HCT116 (cell line): ENCODE measurements at regions not wholly inside any gene's neighbourhood (a gene's known extent, or its start where the extent isn't known, plus 50 kb on each side); places are given as distances from the start of the nearest gene placed in this dataset.

Experiments
- ATAC-seq: fragments of 200-7000 bp; cut with Tn5 transposase; 2 replicates; pipeline ENCODE4 v1.9.1; 2020; ENCODE audit warnings: mild to moderate bottlenecking, moderate library complexity
- BruUV-seq: library from RNA; stranded (reverse); fragments of 400-500 nt; replicated peaks from 2 replicates; lab custom pipeline; 2021; lab: Mats Ljungman, UMichigan
- CTCF ChIA-PET: fragments of 300-600 bp; sonication (Branson Sonifier 250); formaldehyde crosslinking; loops from one replicate; lab custom pipeline; 2021; ENCODE audit warnings: antibody characterized with exemption; lab: Charles Lee
- POLR2A ChIA-PET: fragments of 300-600, 350-600 bp; sonication (Branson Sonifier 250); formaldehyde crosslinking; loops from one replicate; lab custom pipeline; 2021; ENCODE audit warnings: antibody characterized with exemption; lab: Charles Lee
- RAD21 ChIA-PET, 2 experiments: fragments of 300-600 bp; sonication (Branson Sonifier 250); formaldehyde crosslinking; loops; one replicate each; lab custom pipeline; 2023; ENCODE audit warnings: low total read pairs in 2 of 2; ENCODE audit not compliant: uncharacterized antibody in 2 of 2, unreplicated experiment in 2 of 2, low non-redundant PET in 1 of 2; lab: Charles Lee
- DNase-seq: peaks from one replicate; pipeline ENCODE4 v3.0.0-alpha.2; 2010; ENCODE audit warnings: low read depth, low spot score
- H2AFZ ChIP-seq: fragments of 200-600 bp; shearing (Covaris generic), sonication (generic); 2 replicates; pipeline ENCODE4 v1.6.1; 2017; ENCODE audit warnings: low read depth, mixed run types, mixed read lengths, antibody characterized with exemption, low read length; ENCODE audit not compliant: poor library complexity, severe bottlenecking
- H3K27ac ChIP-seq: 2 replicates; pipeline ENCODE4 v1.5.1; 2012; ENCODE audit warnings: low read depth, low read length
- H3K27me3 ChIP-seq: fragments of 200-600 bp; sonication (generic); 2 replicates; pipeline ENCODE4 v1.6.1; 2016; ENCODE audit warnings: mixed run types, low read length, mixed read lengths; ENCODE audit not compliant: insufficient read depth
- H3K36me3 ChIP-seq, 2 experiments: fragments of 200-500 bp in 1 of 2; fragments of 200-600 bp in 1 of 2; sonication (Bioruptor generic) in 1 of 2; sonication (generic) in 1 of 2; 2 replicates each; pipeline versions ENCODE4 v1.5.1 to v1.6.1; 2014 to 2016; ENCODE audit warnings: low read length in 2 of 2, inconsistent platforms in 1 of 2, mixed read lengths in 1 of 2, mixed run types in 1 of 2; ENCODE audit not compliant: insufficient read depth in 2 of 2, control insufficient read depth in 1 of 2
- H3K4me1 ChIP-seq, 2 experiments: fragments of 200-600 bp in 1 of 2; sonication (generic) in 1 of 2; 2 replicates each; pipeline versions ENCODE4 v1.5.1 to v1.6.1; 2012 to 2017; ENCODE audit warnings: low read length in 2 of 2, inconsistent platforms in 1 of 2, mild to moderate bottlenecking in 1 of 2, mixed read lengths in 1 of 2, mixed run types in 1 of 2, moderate library complexity in 1 of 2; ENCODE audit not compliant: insufficient read depth in 2 of 2, control insufficient read depth in 1 of 2
- H3K4me2 ChIP-seq: fragments of 200-600 bp; sonication (generic); 2 replicates; pipeline ENCODE4 v1.6.1; 2017; ENCODE audit warnings: mixed run types, low read length, mixed read lengths
- H3K4me3 ChIP-seq, 2 experiments: fragments of 200-600 bp in 1 of 2; sonication (generic) in 1 of 2; replicated peaks in 1 of 2; 2 replicates each; pipeline ENCODE4 v1.5.1; 2011 to 2016; ENCODE audit warnings: low read length in 2 of 2, control low read depth in 1 of 2, low read depth in 1 of 2, mild to moderate bottlenecking in 1 of 2, mixed read lengths in 1 of 2, mixed run types in 1 of 2
- H3K79me2 ChIP-seq: fragments of 200-600 bp; sonication (generic); 2 replicates; pipeline ENCODE4 v1.6.1; 2017; ENCODE audit warnings: mild to moderate bottlenecking, mixed run types, low read length, moderate library complexity, mixed read lengths; ENCODE audit not compliant: insufficient read depth
- H3K9ac ChIP-seq: fragments of 200-600 bp; sonication (generic); 2 replicates; pipeline ENCODE4 v1.6.1; 2016; ENCODE audit warnings: low read length, mixed read lengths
- H3K9me2 ChIP-seq: fragments of 200-600 bp; sonication (generic), shearing (Covaris generic); 2 replicates; pipeline ENCODE4 v1.6.1; 2017; ENCODE audit warnings: mixed run types, mild to moderate bottlenecking, moderate library complexity; ENCODE audit not compliant: insufficient read depth
- H3K9me3 ChIP-seq, 2 experiments: fragments of 200-500 bp in 1 of 2; fragments of 200-600 bp in 1 of 2; sonication (Bioruptor generic) in 1 of 2; sonication (generic) in 1 of 2; 2 replicates each; pipeline ENCODE4 v1.6.1; 2014 to 2017; ENCODE audit warnings: low read length in 2 of 2, mixed read lengths in 2 of 2, inconsistent platforms in 1 of 2, low read depth in 1 of 2, mild to moderate bottlenecking in 1 of 2, mixed run types in 1 of 2, moderate library complexity in 1 of 2; ENCODE audit not compliant: control insufficient read depth in 1 of 2, insufficient read depth in 1 of 2
- H4K20me1 ChIP-seq: fragments of 200-600 bp; sonication (generic), shearing (Covaris generic); 2 replicates; pipeline ENCODE4 v1.6.1; 2017; ENCODE audit warnings: mixed run types, mild to moderate bottlenecking, moderate library complexity; ENCODE audit not compliant: insufficient read depth
- ATF3 ChIP-seq: IDR thresholded peaks from 2 replicates; pipeline ENCODE4 v1.6.1; 2012
- CEBPB ChIP-seq: IDR thresholded peaks from 2 replicates; pipeline ENCODE4 v1.6.1; 2012; ENCODE audit warnings: low read depth
- CTCF ChIP-seq, 3 experiments: fragments of 200-600 bp in 1 of 3; sonication (generic) in 1 of 3; IDR thresholded peaks in 2 of 3; conservative IDR thresholded peaks in 1 of 3; 2 replicates each; pipeline ENCODE4 v1.5.1; 2012 to 2017; ENCODE audit warnings: low read depth in 2 of 3, low read length in 2 of 3, antibody characterized with exemption in 1 of 3, borderline replicate concordance in 1 of 3, control low read depth in 1 of 3, mild to moderate bottlenecking in 1 of 3, mixed read lengths in 1 of 3, mixed run types in 1 of 3, moderate library complexity in 1 of 3; ENCODE audit not compliant: insufficient read depth in 1 of 3
- EGR1 ChIP-seq: IDR thresholded peaks from 2 replicates; pipeline ENCODE4 v1.6.1; 2012; ENCODE audit warnings: low read depth
- ELF1 ChIP-seq: IDR thresholded peaks from 2 replicates; pipeline ENCODE4 v1.6.1; 2012; ENCODE audit warnings: low read depth, borderline replicate concordance
- EZH2 ChIP-seq: fragments of 200-600 bp; sonication (generic); IDR thresholded peaks from 2 replicates; pipeline ENCODE4 v1.6.1; 2017; ENCODE audit warnings: antibody characterized with exemption, mixed run types
- EZH2phosphoT487 ChIP-seq: fragments of 200-600 bp; IDR thresholded peaks from 2 replicates; pipeline ENCODE4 v1.6.1; 2018; ENCODE audit warnings: antibody characterized with exemption, borderline replicate concordance
- FOSL1 ChIP-seq: IDR thresholded peaks from 2 replicates; pipeline ENCODE4 v1.6.1; 2012; ENCODE audit warnings: low read depth
- JUND ChIP-seq: IDR thresholded peaks from 2 replicates; pipeline ENCODE4 v1.6.1; 2012
- MAX ChIP-seq: IDR thresholded peaks from 2 replicates; pipeline ENCODE4 v1.6.1; 2012
- POLR2A ChIP-seq: IDR thresholded peaks from 2 replicates; pipeline ENCODE4 v1.7.0; 2011; ENCODE audit warnings: borderline replicate concordance; ENCODE audit not compliant: insufficient read depth, insufficient read length; ENCODE audit errors: extremely low read depth
- POLR2AphosphoS5 ChIP-seq: IDR thresholded peaks from 2 replicates; pipeline ENCODE4 v1.6.1; 2011; ENCODE audit warnings: mild to moderate bottlenecking, low read depth, low read length, moderate library complexity
- RAD21 ChIP-seq: IDR thresholded peaks from 2 replicates; pipeline ENCODE4 v1.6.1; 2012; ENCODE audit warnings: low read depth, mild to moderate bottlenecking
- SP1 ChIP-seq: IDR thresholded peaks from 2 replicates; pipeline ENCODE4 v1.6.1; 2012; ENCODE audit warnings: low read depth
- SRF ChIP-seq: IDR thresholded peaks from 2 replicates; pipeline ENCODE4 v1.6.1; 2012; ENCODE audit warnings: low read depth
- TCF7L2 ChIP-seq: IDR thresholded peaks from 2 replicates; pipeline ENCODE4 v1.7.0; 2011; ENCODE audit warnings: borderline replicate concordance, inconsistent platforms; ENCODE audit not compliant: insufficient read depth, insufficient read length; ENCODE audit errors: extremely low read depth
- YY1 ChIP-seq: IDR thresholded peaks from 2 replicates; pipeline ENCODE4 v1.6.1; 2011; ENCODE audit warnings: low read length, low read depth, moderate library complexity, mild to moderate bottlenecking; ENCODE audit not compliant: insufficient replicate concordance; ENCODE audit errors: extremely low read depth
- ZBTB33 ChIP-seq: IDR thresholded peaks from 2 replicates; pipeline ENCODE4 v1.6.1; 2011; ENCODE audit warnings: mild to moderate bottlenecking, low read length, moderate library complexity; ENCODE audit not compliant: insufficient replicate concordance; ENCODE audit errors: extremely low read depth
- ZFX ChIP-seq: fragments of 450-650 bp; IDR thresholded peaks from 2 replicates; pipeline ENCODE4 v1.6.1; 2017
- ZNF274 ChIP-seq: fragments of 200-500 bp; sonication (Bioruptor generic); IDR thresholded peaks from 2 replicates; pipeline ENCODE4 v1.6.1; 2014; ENCODE audit warnings: mild to moderate bottlenecking, low read depth, low read length, inconsistent platforms
- intact Hi-C: fragments of 100-400 bp; cut with micrococcal nuclease; formaldehyde crosslinking; loops from 2 replicates; pipeline ENCODE4 v1.10.0; 2022

- TF ChIP-seq FOSL1 (no peak), TCF7L2 (no peak), ATF3 (no peak), EZH2 (no peak), SRF (no peak), YY1 (no peak), EZH2phosphoT487 (no peak), ZNF274 (no peak), ZFX (no peak), CTCF (IDR thresholded peaks at IDR 0.05 in 2 of 3, conservative IDR thresholded peaks at IDR 0.05 in 1 of 3; ENCODE audit: borderline replicate concordance in 1 of 3, insufficient read depth in 1 of 3, low read depth in 2 of 3, low read length in 2 of 3) (no peak), EGR1 (no peak), POLR2AphosphoS5 (no peak), ELF1 (no peak), ZBTB33 (no peak), JUND (no peak), POLR2A (no peak), CEBPB (no peak), MAX (no peak), RAD21 (no peak), SP1 (no peak)
- BruUV-seq = TSS peak; percentile 80
- Histone ChIP-seq H3K9ac (peak overlapping the region; percentile 71), H3K9me3 (no peaks in the 10 kb centered on the region), H3K36me3 (peaks cover 0 to 14% of the 10 kb centered on the region in 2 experiments; a peak in 2 of 4 replicates), H3K4me3 (peak overlapping the region; percentile 23 to 27; a peak in 3 of 4 replicates), H3K27me3 (no peaks in the 10 kb centered on the region), H3K27ac (peak overlapping the region; percentile 99), H3K9me2 (no peaks in the 10 kb centered on the region), H3K4me1 (peaks cover 43 to 96% of the 10 kb centered on the region in 2 experiments), H2AFZ (no peak overlapping the region), H4K20me1 (no peaks in the 10 kb centered on the region), H3K79me2 (peaks cover 34% of the 10 kb centered on the region), H3K4me2 (peak overlapping the region; percentile 60)
- DNase-seq = no peak
- ATAC-seq = no peak
- ChIA-PET CTCF (no interaction called here), RAD21 (no interaction called here), POLR2A (interaction anchor here (0.9 kb wide), 1 partner anchor 251 kb away, joined by 3 read pairs; no protein-coding TSS in a partner anchor)
- intact Hi-C loops = loop anchor here (2.0 to 10.0 kb wide), 2 partner anchors 51 to 251 kb away; partner anchors contain the start of genes ANKRD10 and ING1
These were observed 50.9 kb upstream of the ANKRD10 start for GRCh38 chr13:110965755-110966134.
